H1 (cell line): ENCODE measurements at regions not wholly inside any gene's neighbourhood (a gene's known extent, or its start where the extent isn't known, plus 50 kb on each side); places are given as distances from the start of the nearest gene placed in this dataset.

Source experiments
- BCL11A ChIP-seq, 2 experiments: IDR thresholded peaks; one replicate each; pipeline ENCODE4 v1.6.1; 2011; ENCODE audit warnings: low read depth in 2 of 2, low read length in 2 of 2, mild to moderate bottlenecking in 2 of 2
- CBX5 ChIP-seq: fragments of 300-800, 300-1000 bp; sonication (generic); IDR thresholded peaks from 2 replicates; pipeline ENCODE4 v1.7.1; 2016; ENCODE audit warnings: antibody characterized with exemption, low read length, low read depth
- RAD21 ChIP-seq, 2 experiments: IDR thresholded peaks in 1 of 2; conservative IDR thresholded peaks in 1 of 2; 2 replicates each; pipeline ENCODE4 v1.6.1; 2011; ENCODE audit warnings: low read depth in 2 of 2, low read length in 2 of 2, improper control_type of control experiment in 1 of 2, inconsistent platforms in 1 of 2, mild to moderate bottlenecking in 1 of 2, moderate library complexity in 1 of 2
- SIN3A ChIP-seq, 2 experiments: IDR thresholded peaks in 1 of 2; conservative IDR thresholded peaks in 1 of 2; 2 replicates each; pipeline ENCODE4 v1.6.1; 2011 to 2012; ENCODE audit warnings: low read length in 2 of 2, improper control_type of control experiment in 1 of 2, low read depth in 1 of 2, mild to moderate bottlenecking in 1 of 2

- TF ChIP-seq RAD21 (IDR thresholded peaks at IDR 0.05 in 1 of 2, conservative IDR thresholded peaks at IDR 0.05 in 1 of 2; ENCODE audit: low read depth in 2 of 2, low read length in 2 of 2) = no peak
- no peak for TF ChIP-seq SIN3A (conservative IDR thresholded peaks at IDR 0.05 in 1 of 2, IDR thresholded peaks at IDR 0.05 in 1 of 2; ENCODE audit: low read depth in 1 of 2, low read length in 2 of 2)
- TF ChIP-seq BCL11A (IDR thresholded peaks at IDR 0.05; ENCODE audit: low read depth in 2 of 2, low read length in 2 of 2) = no peak
- no peak for TF ChIP-seq CBX5
Measured at GRCh38 chr19:29145756-29146155, 67.2 kb downstream of the UQCRFS1 start (continued).
